GM12891 (cell line): ENCODE measurements at regions not wholly inside any gene's neighbourhood (a gene's known extent, or its start where the extent isn't known, plus 50 kb on each side); places are given as distances from the start of the nearest gene placed in this dataset.
"Not testable (repeated sequence)": the region's sequence is repeated elsewhere in the genome, so short reads cannot be mapped to it uniquely, and the experiment has no call there.

Experiments
- DNase-seq: peaks from one replicate; pipeline ENCODE4 v3.0.0; 2011; ENCODE audit warnings: low spot score; ENCODE audit not compliant: insufficient read length
- FAIRE-seq: peaks from 2 replicates; lab custom pipeline; 2011; peaks lifted over from hg19 to GRCh38; lab: Jason Lieb, UNC
- PAX5 ChIP-seq: IDR thresholded peaks from 2 replicates; pipeline ENCODE4 v1.6.1; 2011; ENCODE audit warnings: low read length, moderate library complexity, mild to moderate bottlenecking; ENCODE audit not compliant: insufficient read depth, severe bottlenecking
- POLR2A ChIP-seq: IDR thresholded peaks from 2 replicates; pipeline ENCODE4 v1.6.1; 2011; ENCODE audit warnings: low read depth, low read length, control low read depth
- POLR2AphosphoS5 ChIP-seq: IDR thresholded peaks from 2 replicates; pipeline ENCODE4 v1.6.1; 2011; ENCODE audit warnings: low read depth, low read length, control low read depth
- POU2F2 ChIP-seq: IDR thresholded peaks from 2 replicates; pipeline ENCODE4 v1.6.1; 2011; ENCODE audit warnings: low read depth, mild to moderate bottlenecking, control low read depth, low read length, moderate library complexity
- SPI1 ChIP-seq: IDR thresholded peaks from 2 replicates; pipeline ENCODE4 v1.6.1; 2011; ENCODE audit warnings: low read depth, low read length, control low read depth
- TAF1 ChIP-seq: IDR thresholded peaks from 2 replicates; pipeline ENCODE4 v1.6.1; 2011; ENCODE audit warnings: low read depth, low read length, control low read depth

GRCh38 chr22:23501261-23501619 lies 78.8 kb downstream of the IGLL1 start:
- FAIRE-seq (no peak), DNase-seq (no peak)
- TF ChIP-seq POLR2AphosphoS5: no peak
- TF ChIP-seq PAX5: no peak
- TF ChIP-seq POLR2A: no peak
- no peak for TF ChIP-seq POU2F2
- no peak for TF ChIP-seq SPI1
- TF ChIP-seq TAF1: no peak

- no peak for DNase-seq
- TF ChIP-seq SPI1 (no peak), POLR2AphosphoS5 (no peak), PAX5 (no peak)
- no peak for FAIRE-seq
Observed at GRCh38 chr22:23500508-23501260, 79.4 kb downstream of the IGLL1 start.

GRCh38 chr22:23499845-23500500 lies 80.1 kb downstream of the IGLL1 start:
- FAIRE-seq (no peak), DNase-seq (no peak)
- no peak for TF ChIP-seq POLR2AphosphoS5
- TF ChIP-seq PAX5: no peak
- no peak for TF ChIP-seq POU2F2
- no peak for TF ChIP-seq POLR2A
- TF ChIP-seq TAF1: no peak

DNA sequence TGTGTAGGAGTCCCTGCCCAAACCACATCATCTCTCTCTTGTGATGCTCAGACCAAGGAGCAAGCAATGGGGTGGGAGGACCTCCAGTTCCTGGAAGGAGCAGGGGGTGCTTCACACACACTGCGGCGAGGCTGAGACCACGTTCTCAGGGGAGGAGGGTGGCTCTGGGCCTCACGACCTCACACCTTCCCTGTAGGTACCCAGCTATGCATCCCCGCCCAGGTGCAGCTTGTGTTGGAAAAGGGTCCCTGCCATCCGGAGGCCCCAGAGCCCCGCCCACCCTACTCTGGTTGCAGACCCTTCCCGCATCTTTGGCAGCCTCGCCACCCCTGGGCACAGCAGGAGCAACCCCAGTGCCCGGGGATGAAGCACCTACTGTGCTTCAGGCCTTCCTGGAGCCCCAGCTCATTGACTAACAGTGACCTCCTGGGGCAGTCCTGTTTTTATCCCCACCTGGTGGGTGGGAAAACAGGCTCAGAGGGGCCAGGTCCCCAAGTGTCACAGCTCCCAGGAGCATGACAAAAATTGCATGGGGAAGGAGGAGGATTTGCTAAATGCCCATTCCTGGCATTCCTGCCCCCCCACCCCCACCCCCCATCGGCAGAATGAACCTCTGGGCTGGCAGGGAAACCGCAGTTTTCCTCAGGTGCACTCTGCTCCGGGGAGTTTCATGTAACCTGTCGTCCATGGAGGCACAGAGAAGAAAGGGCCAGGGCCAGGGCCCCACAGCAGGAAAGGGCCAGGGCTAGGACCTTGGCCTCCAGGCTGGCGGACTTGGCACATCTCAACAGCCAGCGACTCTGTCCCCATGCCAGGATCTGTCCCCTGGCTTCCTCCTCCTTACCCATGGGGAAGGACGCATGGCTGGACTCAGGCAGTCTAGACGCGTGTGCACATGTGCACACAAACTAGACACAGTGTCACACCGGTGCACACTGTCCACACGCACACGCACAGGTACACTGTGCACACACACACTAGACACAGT lies 81.0 kb downstream of the IGLL1 start:
- no peak for TF ChIP-seq TAF1
- no peak for TF ChIP-seq POLR2AphosphoS5
- no peak for TF ChIP-seq POU2F2
- no peak for TF ChIP-seq SPI1
- TF ChIP-seq PAX5: no peak
- TF ChIP-seq POLR2A: no peak
- DNase-seq (no peak), FAIRE-seq (no peak)

- not testable (repeated sequence) for DNase-seq, FAIRE-seq
Observed at GRCh38 chr22:23497889-23498288, 82.2 kb downstream of the IGLL1 start.

DNA sequence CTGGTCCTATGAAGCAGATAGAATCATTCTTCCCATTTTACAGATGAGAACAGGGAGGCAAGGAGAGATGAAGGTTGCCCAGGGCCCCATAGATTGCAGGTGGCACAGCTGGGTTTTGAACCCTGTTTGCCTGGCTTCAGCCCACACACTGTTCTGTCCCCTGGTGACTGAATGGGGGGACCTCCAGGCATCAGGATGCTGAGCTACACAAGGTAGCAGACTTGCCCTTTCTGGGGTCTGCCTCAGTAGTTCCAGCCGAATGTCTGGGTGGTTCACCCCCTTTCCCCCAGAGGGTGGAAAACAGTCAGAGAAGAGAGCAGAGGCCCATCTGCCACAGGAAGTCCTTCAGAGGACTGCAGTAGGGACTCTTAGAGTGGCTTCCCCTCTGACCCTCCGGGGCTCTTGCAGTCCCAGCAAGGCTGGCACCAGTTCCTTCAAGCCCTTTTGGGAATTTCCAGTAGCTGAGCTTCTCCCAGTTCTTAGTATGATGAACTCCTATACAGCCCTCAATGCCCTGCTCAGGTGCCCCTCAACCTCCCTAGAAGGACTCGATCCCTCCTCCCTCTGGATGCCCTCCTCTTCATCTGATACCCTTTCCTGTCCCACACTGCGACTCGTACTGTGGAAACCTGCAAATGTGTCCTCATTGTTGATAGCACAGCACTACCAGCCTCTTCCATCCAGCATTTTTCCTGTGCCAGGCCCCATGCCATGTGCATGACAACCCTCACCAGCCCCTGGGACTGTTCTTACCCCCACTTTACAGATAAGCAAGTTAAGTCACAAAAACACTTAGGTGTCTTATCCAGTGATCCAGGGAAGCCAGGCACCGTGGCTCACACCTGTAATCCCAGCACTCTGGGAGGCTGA lies 82.8 kb downstream of the IGLL1 start:
- no peak for DNase-seq
- FAIRE-seq: no peak
- TF ChIP-seq SPI1: no peak
- TF ChIP-seq PAX5: no peak
- TF ChIP-seq POLR2A: no peak
- TF ChIP-seq POU2F2: no peak
- TF ChIP-seq TAF1: no peak
- no peak for TF ChIP-seq POLR2AphosphoS5

- no peak for DNase-seq
- FAIRE-seq: no peak
- TF ChIP-seq POU2F2 (no peak), POLR2AphosphoS5 (no peak), SPI1 (no peak), TAF1 (no peak), POLR2A (no peak), PAX5 (no peak)
Observed at GRCh38 chr22:23496445-23496833, 83.7 kb downstream of the IGLL1 start.

DNA sequence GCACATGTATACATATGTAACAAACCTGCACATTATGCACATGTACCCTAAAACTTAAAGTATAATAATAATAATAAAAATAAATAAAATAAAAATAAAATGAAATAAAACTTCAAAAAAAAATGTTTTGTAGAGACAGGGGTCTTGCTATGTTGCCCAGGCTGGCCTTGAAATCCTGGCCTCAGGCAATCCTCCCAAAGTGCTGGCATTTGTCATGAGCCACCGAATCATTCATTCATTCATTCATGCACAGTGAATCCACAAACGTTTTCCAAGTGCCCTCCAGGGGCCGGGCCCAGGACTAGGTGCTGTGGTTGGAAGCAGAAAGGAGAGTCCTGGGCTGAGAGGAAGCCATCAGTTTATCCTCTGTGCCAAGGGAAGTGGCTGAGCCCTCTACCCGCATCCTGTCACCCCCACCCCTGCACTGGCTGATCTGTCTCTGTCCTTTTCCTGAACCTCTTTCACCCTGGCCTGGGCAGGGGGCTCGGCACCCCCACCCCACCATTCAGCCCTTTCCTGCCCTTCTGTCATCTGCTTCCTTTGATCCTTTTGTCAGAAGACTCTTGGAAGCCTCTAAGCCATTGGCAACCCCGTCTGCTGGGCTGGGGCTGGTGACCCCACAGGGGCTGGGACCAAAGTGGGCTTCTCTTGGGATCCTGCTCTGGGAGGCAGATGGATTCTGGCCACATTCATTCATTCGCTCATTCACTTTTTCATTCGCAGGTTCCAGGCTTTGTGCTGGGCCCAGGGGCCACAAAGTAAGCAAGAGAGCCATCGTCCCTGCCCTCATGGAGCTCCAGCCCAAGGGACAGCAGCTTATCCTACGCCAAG lies 84.3 kb downstream of the IGLL1 start:
- TF ChIP-seq POLR2AphosphoS5 (no peak), POU2F2 (no peak), POLR2A (no peak), TAF1 (no peak)
- FAIRE-seq (no peak), DNase-seq (no peak)

DNA sequence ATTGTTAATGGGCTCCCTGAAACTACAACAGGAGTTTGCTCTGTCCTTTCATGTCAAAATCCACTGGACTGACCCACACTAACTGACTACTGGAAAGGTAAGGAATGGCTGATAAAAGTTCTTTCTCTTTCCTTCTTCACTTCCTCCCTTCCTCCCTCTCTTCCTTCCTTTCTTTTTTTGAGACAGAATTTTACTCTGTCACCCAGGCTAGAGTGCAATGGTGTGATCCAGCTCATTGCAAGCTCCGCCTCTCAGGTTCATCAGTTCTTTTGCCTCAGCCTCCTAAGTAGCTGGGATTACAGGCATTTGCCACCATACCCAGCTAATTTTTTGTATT lies 85.2 kb downstream of the IGLL1 start:
- DNase-seq (no peak), FAIRE-seq (no peak)
- TF ChIP-seq POLR2AphosphoS5: no peak
- no peak for TF ChIP-seq SPI1
- no peak for TF ChIP-seq POLR2A
- TF ChIP-seq PAX5: no peak
